NCI-H774 (cell line): ENCODE measurements at regions not wholly inside any gene's neighbourhood (a gene's known extent, or its start where the extent isn't known, plus 50 kb on each side); places are given as distances from the start of the nearest gene placed in this dataset.

ENCODE experiments used
- DNase-seq: peaks from one replicate; lab custom pipeline; 2025; lab: John Stamatoyannopoulos, UW

DNA sequence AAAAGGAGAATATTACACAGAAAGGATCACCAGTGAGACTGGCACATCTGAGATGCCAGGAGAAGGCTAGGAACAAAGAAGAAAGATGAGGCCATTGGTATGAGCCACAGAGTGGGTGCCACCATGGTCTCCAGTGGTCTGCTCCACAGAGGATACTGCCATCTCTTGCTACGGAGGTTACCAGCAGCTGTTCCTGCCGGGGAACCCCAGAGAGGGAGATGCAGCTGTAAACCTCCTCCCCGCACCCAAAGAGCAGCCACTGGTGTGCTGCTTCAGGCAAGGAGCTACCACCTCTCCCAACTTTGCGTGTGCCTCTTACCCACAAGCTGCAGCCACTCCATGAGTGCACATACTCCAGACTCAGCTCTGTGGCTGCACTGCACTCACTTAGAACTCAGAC, 201.5 kb upstream of the RTL1 start:
- DNase-seq, result no peak

DNA sequence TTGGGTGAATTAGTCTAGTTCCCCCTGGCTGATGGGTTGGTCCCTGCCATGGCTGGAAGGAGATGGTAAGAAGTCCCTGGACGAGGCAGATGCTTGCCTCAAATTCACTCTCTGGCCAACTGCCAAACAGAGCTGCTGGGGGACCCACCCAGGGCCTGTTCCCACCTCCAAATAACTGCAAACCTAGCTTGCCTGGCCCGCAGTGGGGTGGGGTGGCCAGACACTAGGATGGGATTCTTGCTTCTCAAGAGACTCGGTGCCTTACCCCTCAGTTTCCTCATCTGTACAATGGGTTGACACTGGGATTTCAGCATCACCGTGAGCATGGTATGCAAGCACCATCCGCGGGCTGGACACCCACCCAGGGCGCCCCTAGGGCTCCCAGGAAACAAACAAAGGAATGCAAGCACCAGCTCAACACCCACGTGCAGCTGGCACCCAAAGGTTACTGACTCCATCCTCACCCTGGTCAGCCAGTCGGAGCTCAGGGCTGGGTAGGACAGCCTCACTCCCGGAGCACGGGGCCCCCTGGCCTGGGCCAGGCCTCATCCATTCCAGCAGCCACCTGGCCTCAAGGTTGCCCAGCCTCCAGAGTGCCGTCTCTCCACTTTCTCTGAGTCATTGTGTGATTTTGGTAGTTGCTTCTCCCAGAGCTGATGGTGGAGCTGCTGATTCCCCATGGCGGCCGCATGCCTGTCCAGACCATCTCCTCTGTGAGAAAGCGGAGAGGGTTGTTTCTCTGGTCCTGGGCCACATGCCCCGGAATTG, 205.2 kb upstream of the RTL1 start:
- no peak for DNase-seq

DNA sequence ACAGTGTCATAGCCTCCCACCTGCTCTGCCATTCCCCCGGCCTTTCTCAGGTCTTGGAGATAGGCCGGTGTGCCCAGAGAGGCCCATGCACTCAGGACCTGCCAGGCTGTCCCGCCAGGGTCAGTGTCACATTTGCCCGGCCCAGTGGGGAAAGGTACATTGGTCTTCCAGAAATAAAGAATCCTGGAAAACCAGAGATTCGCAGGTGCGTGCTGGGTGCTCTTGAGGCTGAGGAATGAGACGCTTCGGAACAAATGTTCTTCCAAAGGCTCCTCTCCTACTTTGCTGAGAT, 205.8 kb upstream of the RTL1 start:
- DNase-seq, result no peak

DNA sequence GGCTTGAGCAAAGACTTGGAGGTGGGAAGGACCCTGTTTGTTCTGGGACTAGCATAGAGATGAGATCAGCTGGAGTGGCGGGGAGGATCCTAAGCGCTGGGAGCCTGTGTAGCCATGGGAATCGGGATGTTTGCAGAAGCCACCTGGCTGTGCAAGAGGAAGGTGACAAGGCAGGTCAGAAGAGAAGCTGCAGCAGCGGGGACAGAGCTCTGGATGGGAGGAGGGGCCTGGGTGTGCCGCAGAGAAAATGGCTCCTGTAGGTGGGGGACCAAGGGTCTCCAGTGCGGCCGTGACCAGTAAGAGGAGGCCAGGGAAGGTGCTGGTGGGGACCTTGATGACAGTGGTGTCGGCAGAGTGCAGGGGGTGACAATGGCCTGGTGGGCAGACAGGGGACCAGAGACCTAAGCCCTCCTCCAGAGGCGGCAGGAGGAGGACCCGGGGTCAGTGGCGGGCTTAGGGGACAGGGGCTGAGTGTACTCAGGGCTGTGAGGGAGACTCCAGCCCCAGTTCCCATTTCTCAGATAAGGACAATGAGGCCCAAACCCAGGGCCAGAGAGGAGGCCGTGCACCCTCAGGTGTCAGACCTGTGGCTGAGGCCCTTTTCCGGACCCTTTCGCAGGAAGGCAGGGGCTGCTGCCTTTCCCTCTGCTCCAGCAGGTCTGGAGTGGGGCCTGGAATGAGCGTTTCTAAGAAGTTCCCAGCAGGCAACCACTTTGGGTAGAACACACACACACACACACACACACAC, 206.6 kb upstream of the RTL1 start:
- DNase-seq, result peak; percentile 33

DNA sequence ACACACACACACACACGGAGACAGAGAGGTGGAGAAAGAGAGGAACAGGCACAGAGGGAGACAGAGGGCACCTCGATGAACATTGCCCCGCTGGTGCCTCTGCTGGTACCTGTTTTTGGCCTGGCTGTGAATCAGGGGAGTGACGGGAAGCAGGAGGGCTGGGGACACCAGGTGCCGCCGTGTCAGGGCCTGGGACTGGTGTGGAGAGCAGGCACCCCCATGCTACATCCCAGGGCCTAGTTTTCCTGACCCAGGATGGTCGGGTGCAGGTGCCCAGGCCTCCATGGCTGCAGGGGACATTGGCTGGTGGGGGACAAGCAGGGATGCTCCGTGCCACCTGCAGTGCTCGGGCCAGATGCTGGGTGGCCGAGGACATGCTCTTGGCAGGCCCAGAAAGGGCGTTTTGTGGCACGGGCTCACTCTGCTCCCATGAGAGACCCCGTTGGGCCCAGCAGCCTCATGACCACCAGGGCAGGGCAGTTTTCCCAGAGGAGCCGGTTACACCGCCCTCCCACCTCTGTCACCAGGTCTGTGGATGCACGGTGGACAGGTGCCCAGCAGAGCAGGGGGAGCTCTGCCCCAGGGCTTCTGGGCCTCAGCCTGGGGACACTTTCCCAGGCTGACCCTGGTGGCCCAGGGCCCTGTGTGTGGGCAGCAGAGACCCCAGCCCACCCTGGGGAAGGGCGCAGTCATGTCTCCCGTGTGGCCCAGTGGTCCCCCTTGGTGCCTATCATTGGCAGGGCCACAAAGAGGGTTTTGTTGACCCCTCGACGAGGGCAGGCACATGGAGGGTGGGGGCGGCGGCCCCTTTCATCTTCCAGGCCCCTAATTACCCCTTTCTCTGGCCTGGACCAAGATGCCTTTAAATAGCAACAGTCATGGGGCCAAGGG, 207.5 kb upstream of the RTL1 start:
- no peak for DNase-seq

DNA sequence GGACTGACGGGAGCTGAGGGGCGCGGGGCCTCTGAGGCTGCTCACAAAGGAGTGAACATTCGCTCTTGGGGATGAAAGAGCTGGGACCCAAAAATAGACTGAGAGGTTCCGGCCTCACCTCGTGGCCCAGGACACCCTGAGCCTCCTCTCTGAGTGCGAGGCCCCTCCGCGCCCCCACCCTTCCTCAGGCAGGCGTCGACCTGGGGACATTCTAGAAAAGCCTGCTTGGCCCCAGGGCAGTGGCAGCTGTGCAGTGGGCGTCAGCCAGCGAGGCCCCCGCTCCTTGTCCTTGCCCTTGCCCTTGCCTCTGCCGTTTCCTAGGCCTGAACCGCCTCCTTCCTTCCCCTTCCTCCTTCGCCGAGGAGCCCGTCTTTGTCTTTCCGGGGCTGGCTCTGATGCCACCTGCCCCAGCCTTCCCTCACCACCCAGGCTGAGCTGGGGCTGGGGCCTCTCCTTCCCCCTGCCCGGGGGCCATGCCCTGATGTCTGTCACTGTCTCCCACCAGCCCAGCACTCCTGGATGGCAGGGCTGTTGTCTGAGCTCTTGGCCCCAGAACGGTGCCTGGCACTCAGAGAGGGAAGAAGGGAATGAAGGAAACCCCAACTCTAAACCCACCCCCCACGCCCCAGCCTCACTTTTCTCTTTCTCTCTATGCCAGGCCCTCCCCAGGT, 208.2 kb upstream of the RTL1 start:
- DNase-seq, result no peak

DNA sequence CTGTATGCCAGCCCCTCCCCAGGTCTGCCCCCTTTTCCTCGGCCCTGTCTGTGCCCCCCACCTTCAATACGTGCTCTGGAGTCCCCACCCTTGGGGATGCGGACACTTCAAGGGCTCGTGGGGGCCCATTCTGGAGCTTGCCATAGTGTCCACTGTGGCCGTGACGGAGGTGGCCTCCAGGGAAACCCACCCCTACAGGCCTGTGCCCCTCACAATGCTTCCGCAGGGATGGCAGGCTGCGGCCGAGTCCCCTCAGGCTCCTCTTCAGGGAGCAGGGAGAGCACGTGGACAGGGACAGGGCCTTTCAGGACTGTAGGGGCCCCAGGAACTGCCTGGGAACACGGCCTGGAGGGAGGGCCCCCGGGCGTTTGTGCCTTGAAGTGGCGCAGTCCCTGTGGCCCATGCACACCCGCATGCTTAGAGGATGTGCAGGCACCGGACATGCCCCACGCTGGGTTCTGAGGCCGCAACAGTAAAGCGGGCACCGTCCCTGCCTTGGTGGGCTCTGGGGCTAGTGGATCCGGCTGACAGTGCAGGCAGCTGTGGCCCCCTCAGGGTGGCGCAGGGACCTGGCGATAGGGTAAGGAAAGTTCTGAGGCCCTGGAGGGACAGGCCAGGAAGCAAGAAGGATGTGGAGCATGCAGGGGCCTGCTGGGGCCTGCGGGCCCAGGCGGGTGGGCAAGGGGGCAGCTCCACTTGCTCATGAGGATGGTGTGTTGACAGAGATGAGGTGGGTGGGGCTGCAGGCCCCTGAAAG, 209.0 kb upstream of the RTL1 start:
- DNase-seq, result no peak

DNA sequence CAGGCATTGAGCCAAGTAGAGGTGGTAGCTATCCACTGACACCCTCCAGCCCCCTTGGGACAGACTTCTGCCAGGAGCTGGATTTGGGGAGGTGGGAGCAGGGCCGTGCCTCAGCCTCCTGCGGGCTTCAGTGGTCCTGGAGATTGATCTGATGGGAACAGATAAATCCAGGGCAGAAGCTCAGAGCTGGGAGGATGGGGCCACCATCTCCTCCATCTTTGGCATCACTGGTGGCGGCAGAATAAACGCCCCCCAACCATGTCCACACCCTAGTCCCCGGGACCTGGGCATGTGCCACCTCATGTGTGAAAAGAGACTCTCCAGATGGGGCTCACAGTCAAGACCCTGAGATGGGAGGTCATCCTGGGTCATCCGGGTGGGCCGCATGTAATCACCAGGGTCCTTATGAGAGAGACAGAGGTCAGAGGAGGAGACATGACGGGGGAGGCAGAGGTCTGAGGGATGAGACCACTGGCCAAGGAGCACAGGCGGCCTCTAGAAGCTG, 209.6 kb upstream of the RTL1 start:
- no peak for DNase-seq

DNA sequence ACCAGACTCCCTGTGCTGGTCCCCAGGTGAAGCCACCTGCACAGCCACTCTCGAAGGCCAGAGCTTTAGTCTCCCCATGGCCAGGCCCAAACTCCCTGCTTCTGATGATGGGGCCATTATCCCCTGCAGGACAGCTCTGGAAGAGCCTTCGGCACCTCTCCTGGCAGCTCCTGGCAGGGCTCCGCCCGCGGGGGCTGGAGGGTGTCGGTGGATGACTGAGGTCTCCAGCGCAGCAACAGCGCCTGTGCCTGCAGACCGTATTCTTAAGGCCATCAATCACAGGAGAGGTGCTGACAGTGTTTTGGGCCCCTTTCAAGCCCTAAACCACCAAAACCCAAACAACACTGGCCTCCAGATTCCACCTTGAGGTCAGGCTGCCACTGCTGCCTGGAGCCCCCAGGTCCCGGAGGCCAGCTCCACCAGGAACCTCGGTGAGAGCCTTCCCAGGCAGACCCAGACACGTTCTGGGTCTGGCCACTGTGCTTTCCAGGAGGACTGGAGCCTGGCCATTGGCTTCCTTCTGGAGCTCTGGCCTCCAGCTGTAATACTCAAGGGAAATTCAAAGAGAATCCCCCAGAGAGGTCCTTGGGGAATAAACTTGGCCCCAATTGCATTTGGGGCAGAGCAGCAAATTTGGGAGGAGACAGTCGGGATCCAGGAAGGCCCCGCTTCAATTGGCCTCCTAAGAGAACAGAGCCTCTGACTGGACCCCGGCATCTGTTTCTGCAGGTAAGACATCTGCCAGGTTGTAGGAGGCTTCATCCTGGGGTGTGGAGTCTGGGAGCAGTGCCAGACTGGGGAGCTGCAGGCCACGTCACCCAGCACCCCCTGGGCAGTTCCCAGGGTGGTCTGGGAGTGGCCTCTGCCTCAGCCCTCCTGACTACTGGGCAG, 210.6 kb upstream of the RTL1 start:
- no peak for DNase-seq

DNA sequence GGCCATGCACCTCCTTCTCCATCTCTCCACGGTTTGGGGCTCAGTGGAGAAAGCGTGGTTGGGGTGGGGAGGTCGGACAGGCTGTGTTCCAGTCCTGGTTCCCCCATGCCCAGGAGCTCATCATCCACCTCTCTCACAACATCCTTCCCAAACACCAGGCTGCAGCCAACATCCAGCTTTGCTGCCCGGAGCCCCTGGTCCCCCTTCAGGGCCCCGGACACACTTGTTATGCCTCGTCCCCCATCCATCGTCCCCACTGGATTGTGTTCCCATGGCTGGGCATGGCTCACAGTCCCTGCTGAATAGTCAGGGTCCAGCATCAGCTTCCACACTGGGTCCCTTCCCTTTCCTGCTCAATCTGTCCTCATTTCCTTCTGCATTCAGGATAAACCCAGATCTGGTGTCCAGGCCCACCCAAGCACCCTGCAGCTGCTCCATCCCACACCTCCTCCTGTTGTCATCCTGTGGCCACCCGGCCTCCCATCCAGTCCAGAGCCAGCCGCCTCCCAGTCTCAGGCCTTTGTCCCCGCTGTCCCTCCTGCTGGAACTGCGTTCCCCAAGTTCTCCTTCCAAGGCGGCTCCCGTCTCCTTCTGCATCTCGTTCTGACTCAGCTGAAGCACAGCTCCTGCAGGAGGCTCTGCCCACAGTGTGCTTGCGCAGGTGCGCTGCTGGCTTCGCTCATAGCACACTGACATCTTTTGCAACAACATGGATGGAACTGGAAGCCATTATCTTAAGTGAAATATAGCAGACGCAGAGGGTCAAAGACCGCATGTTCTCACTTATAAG, 211.4 kb upstream of the RTL1 start:
- DNase-seq, result no peak

DNA sequence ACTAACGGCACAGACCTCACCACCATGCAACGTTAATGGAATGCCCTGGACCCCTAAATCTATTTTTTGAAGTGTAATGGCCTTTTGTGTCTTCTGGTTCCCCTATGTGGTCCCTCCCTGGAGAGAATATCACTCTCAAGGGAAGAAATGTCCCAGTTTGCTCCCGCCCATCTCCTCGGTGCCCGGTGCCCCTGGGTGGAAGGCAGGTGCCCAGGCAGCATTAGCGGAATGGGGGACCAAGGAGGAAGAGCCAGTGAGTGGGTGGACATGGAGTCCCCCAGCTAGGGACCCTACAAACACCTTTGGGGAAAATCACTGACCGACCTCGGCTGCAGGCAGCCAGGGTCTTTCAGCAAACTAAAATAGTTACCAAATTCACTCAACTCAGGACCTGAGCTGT, 212.1 kb upstream of the RTL1 start:
- DNase-seq, result no peak

DNA sequence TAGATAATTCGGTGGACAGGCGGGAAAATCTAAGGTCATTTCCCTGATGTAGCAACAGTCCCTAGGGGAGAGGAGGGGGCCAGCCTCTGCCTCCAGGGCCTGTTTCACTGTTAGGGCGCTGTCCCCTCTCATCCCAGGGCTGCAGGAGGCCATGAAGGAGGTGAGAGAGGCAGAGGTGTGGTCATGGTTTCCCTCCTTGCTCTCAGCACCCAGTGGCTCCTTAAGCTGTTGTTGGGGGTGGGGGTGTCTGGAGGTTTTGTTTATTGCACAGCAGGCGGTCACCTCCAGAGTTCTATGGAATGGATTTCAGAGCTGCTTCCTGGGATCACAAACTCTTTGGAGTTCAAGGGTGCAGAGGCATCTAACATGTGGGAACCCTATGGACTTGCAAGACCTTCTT, 212.5 kb upstream of the RTL1 start:
- no peak for DNase-seq

DNA sequence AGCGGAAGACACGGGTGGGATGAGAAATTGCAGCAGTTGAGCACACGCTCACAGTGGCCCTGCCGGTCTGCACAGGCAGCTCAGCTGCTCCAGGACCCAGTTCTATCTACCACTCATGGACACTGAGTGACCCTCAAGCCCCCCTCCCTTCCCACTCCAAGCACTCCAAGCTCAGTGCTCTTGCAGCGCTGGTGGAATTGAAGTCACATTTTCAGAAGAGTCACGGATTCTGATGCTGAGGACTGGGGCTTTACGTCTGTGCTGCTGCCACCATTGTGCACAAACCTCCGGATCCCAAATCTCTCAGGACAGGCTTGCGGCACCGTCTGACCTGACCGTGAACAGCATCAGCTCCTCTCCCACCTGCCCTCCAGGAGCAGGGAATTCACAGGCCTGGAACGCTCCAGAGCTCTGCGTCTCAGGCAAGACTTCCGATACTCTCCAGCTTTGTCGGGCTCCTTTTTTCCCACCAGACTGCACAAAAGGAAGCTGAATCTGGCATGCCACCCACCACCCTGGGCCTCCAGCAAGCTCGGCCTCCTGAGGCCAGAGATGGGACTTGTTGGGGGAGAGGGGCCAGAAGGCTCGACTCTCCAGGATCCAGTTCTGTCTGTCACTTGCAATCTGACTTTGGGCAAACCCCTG, 213.1 kb upstream of the RTL1 start:
- no peak for DNase-seq

DNA sequence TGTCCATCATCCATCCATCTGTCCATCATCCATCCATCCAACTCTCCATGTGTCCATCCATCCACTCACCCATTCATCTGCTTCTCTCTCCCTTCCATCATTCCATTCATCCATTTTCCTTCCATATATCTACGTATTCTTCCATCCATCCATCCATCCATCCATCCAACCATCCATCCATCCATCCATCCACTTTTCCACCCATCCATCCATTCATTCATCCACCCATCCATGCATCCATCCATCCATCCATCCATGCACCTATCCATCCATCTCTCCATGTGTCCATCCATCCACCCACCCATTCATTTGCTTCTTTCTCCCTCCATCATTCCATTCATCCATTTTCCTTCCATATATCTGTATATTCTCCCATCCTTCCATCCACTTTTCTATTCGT, 214.0 kb upstream of the RTL1 start:
- no peak for DNase-seq

DNA sequence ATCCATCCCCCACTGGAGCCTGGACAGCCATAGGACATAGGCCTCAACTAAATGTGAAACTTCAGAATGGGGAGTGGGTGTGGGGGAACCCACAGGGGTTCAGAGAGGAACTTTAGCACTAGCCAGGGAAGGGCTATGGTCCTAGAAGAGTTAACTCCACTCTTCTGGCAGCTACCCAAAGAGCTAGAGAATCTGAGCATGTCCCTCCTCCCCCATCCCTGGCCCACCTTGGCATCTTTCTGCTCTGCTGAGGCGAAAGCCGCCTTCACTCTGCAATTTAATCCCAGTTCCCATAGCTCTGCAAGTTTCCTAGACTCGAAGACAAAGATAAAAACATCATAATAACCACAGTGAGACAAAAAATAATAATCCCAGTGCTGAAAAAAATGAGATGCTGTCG, 214.7 kb upstream of the RTL1 start:
- DNase-seq, result no peak

DNA sequence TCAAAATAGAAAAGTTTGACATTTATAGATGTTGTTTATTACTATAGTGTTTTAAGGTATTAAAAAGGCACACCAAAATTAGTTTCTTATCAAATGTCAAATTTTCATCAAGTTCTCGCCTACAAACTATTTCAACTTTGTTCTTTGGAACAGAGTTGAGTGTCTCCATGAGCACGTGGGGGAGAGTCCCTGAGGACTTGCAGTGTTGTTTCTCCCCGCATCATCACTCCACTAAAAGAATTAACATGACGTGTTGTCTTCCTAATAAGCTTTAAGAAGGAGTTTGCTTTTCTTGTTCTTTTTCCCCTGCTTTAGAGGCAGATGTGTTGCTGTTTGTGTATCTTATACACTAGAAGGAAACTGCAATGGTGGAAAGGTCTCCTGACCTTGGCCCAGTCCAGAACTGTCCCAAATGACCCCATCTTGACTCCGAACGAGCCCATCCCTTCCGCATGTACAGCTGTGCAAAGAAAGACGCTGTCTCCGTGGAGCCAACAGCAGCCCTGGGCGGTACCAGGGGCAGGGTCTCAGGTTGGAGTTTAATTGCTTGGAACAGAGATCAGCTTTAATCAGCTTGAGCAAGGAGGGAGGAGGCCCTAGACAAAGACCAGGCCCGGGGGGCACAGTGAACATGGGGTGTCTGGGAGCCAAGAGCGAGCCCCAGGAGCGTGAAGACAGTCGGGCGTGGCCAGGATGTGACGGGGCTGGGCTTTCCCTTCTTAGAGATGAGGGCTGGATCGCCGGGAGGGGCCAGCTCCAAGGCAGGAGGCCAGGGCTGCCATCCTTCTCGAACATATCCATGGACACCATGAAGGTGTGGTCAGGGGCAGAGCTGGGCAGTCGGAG, 215.4 kb upstream of the RTL1 start:
- no peak for DNase-seq

DNA sequence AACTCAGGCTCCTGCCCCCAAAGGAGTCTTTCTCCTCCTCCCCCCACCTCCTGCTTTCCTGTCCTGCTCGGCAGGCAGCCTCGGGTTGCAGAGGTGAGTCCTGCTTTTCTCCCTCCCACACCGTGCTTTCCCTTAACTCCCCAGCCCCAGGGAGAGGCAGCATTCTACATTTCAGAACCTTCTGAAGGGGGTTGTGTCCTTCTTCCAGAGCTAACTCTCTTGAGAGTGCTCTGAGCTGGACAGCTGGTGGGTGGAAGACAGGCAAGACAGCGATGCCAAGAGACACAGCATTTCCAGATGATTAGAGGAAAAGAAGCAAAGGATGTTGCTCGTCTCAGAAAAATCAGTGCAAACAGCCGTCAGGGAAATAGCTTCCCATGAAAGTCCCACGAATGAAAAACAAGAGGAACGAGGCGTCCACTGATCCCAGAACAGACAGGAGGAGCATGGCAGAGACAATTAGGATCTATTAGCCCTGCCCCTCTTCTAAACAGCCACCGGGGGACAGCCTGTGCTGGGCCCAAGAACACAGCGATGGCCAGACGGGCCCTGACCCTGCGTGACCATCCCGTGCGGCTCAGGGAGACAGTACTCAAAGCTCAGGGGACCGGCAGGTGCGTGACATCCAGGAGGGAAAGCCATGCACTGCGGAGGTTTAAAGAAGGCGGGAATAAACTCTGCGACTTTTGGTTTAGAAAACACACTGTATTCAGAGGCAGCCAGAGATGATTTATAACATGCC, 216.5 kb upstream of the RTL1 start:
- no peak for DNase-seq
